Heart left ventricle (tissue), 13 donors: ENCODE measurements at regions not wholly inside any gene's neighbourhood (a gene's known extent, or its start where the extent isn't known, plus 50 kb on each side); places are given as distances from the start of the nearest gene placed in this dataset.

Experiments
- CTCF ChIP-seq, 12 donors: fragments of 200-600 bp; sonication (generic) in 4 of 12; IDR thresholded peaks; one replicate each; pipeline versions ENCODE4 v1.5.0 to v1.8.0; 2018 to 2022; ENCODE audit warnings: antibody characterized with exemption in 12 of 12, mild to moderate bottlenecking in 5 of 12
- POLR2A ChIP-seq, 2 donors: fragments of 450-650 bp; IDR thresholded peaks; one replicate each; pipeline ENCODE4 v1.6.1; 2017; ENCODE audit warnings: antibody characterized with exemption in 2 of 2, mild to moderate bottlenecking in 2 of 2, moderate library complexity in 2 of 2
- donor health status: ischemic (EF 13 %, LVEDD 7.1; RV severe dilation, severe dysfunction).
- donor health status: DM: no; HTN: yes; CAD: no.
- donor health status: DM: no; HTN: no; CAD: no.
- donor health status: ischemic (EF 25% LVEDD 6.9; RV normal size, moderate dysfunction).
- donor health status: ischemic (EF 25% LVEDD 5.7; RV mildly dilated, moderate dysfunction).
- donor health status: ischemic (EF 35%, LVEDD 5.7; RV mildly dilated, moderate dysfunction).
- donor health status: nonischemic (EF 11% LVEDD 7.7; RV severe dilation, severe dysfunction).
- donor health status: DM: yes; HTN: yes; CAD: no.
- donor health status: PGD.
- donor health status: ischemic (EF 29% LVEDD 5.4; RV normal size, mild dysfunction).
- donor health status: nonischemic (EF 23%, LVEDD 6.1; RV moderate dilation, normal function).

DNA sequence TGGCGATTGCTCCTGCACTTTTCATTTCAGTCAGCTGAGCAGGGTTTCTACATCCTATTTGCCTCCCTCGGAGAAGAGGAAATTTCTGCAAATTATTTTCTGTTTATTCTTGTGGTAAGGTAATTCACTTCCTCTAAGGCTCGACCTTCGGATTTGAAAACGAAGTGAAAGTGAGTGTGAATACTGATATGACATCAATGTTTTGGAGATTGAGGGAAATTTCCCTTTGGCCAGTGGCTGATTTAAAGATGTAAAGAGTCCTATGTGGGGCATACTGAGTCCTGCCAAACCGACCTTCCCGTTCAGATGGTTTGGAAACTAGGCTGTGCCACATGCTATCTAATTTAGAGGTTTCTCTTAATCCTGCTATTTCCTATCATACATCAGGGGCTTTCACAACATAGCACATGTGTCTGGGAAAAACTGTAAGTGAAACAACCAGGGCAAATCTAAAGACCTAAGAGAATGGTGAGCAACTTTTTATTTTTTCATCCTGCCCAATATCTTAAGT is 112.3 kb downstream of the POSTN start:
- no peak for TF ChIP-seq CTCF (IDR thresholded peaks at IDR 0.05)
- TF ChIP-seq POLR2A (IDR thresholded peaks at IDR 0.05): no peak
